Endodermal cell (in vitro differentiated cells): ENCODE measurements at regions not wholly inside any gene's neighbourhood (a gene's known extent, or its start where the extent isn't known, plus 50 kb on each side); places are given as distances from the start of the nearest gene placed in this dataset.
"Not testable (repeated sequence)": the region's sequence is repeated elsewhere in the genome, so short reads cannot be mapped to it uniquely, and the experiment has no call there.

ENCODE experiments used
- DNase-seq: peaks from one replicate; pipeline ENCODE4 v3.0.0-alpha.2; 2017
- H3K27ac ChIP-seq: 2 replicates; pipeline ENCODE4 v1.5.1; 2013; ENCODE audit warnings: mild to moderate bottlenecking, low read depth, low read length, moderate library complexity
- H3K27me3 ChIP-seq: 2 replicates; pipeline ENCODE4 v1.6.1; 2013; ENCODE audit warnings: mild to moderate bottlenecking, low read length, moderate library complexity; ENCODE audit not compliant: insufficient read depth, control insufficient read depth, poor library complexity, severe bottlenecking
- H3K36me3 ChIP-seq: 2 replicates; pipeline ENCODE4 v1.7.0; 2013; ENCODE audit warnings: mild to moderate bottlenecking, low read length, moderate library complexity; ENCODE audit not compliant: control insufficient read depth, insufficient read depth
- H3K4me1 ChIP-seq: one replicate; pipeline ENCODE4 v1.7.0; 2013; ENCODE audit warnings: low read length; ENCODE audit not compliant: control insufficient read depth, insufficient read depth
- H3K4me3 ChIP-seq: 2 replicates; pipeline ENCODE4 v1.5.1; 2013; ENCODE audit warnings: mild to moderate bottlenecking, low read length, moderate library complexity
- H3K9ac ChIP-seq: 2 replicates; pipeline ENCODE4 v1.6.1; 2013; ENCODE audit warnings: mild to moderate bottlenecking, low read length, moderate library complexity; ENCODE audit not compliant: poor library complexity, severe bottlenecking; ENCODE audit errors: extremely low read depth
- H3K9me3 ChIP-seq: 2 replicates; pipeline ENCODE4 v1.6.1; 2013; ENCODE audit warnings: mild to moderate bottlenecking, low read length, moderate library complexity; ENCODE audit not compliant: control insufficient read depth
- H3K27ac Mint-ChIP-seq: 2 replicates; pipeline ENCODE4 v1.8.0; 2020; ENCODE audit warnings: mixed read lengths
- H3K27me3 Mint-ChIP-seq: 2 replicates; pipeline ENCODE4 v1.8.0; 2021; ENCODE audit warnings: mild to moderate bottlenecking, mixed read lengths; ENCODE audit not compliant: insufficient read depth
- H3K36me3 Mint-ChIP-seq: 2 replicates; pipeline ENCODE4 v1.8.0; 2020; ENCODE audit warnings: low read depth, mixed read lengths
- H3K4me1 Mint-ChIP-seq: 2 replicates; pipeline ENCODE4 v1.8.0; 2020; ENCODE audit warnings: mixed read lengths
- H3K4me3 Mint-ChIP-seq: 2 replicates; pipeline ENCODE4 v1.8.0; 2020; ENCODE audit warnings: mild to moderate bottlenecking, moderate library complexity, mixed read lengths
- H3K9me3 Mint-ChIP-seq: 2 replicates; pipeline ENCODE4 v1.8.0; 2020; ENCODE audit warnings: mild to moderate bottlenecking, mixed read lengths
- CTCF ChIP-seq: fragments of 200-600 bp; sonication (generic); conservative IDR thresholded peaks from 2 replicates; pipeline ENCODE4 v1.5.0; 2021; ENCODE audit warnings: antibody characterized with exemption, mild to moderate bottlenecking
- WGBS, 2 experiments: methylation state at CpG; one replicate each; pipeline versions ENCODE4 v1.1.5 to v1.1.7; 2013; ENCODE audit warnings: missing lambda C conversion rate in 2 of 2, mixed read lengths in 1 of 2; ENCODE audit not compliant: insufficient coverage in 1 of 2, insufficient read length in 1 of 2; 5-methylcytosine and 5-hydroxymethylcytosine counted together

- Histone ChIP-seq H3K9ac (no peak overlapping the region), H3K9me3 (no peaks in the 10 kb centered on the region), H3K27me3 (no peaks in the 10 kb centered on the region), H3K36me3 (no peaks in the 10 kb centered on the region), H3K4me3 (no peak overlapping the region), H3K27ac (peak overlapping the region; percentile 63), H3K4me1 (peaks cover 44% of the 10 kb centered on the region)
- no peak overlapping the region for H3K27ac Mint-ChIP-seq
- peak; percentile 66 for DNase-seq
- H3K4me3 Mint-ChIP-seq: no peak overlapping the region
- peaks cover 58% of the 10 kb centered on the region for H3K4me1 Mint-ChIP-seq
- no peaks in the 10 kb centered on the region for H3K36me3 Mint-ChIP-seq
- no peaks in the 10 kb centered on the region for H3K27me3 Mint-ChIP-seq
- H3K9me3 Mint-ChIP-seq: no peaks in the 10 kb centered on the region
- no peak for TF ChIP-seq CTCF
- 77 to 86% methylated on average over 12 to 31 of the region's 31 CpGs for WGBS, 2 experiments
Measured at GRCh38 chr22:48500471-48501230, 1327.0 kb downstream of the BRD1 start.

- WGBS, 2 experiments: 86 to 89% methylated on average over 12 to 26 of the region's 26 CpGs
- no peak overlapping the region for H3K4me3 Mint-ChIP-seq
- Histone ChIP-seq H3K4me1 (peaks cover 43% of the 10 kb centered on the region), H3K27me3 (no peaks in the 10 kb centered on the region), H3K9me3 (no peaks in the 10 kb centered on the region), H3K27ac (peak overlapping the region; percentile 63), H3K4me3 (no peak overlapping the region), H3K9ac (no peak overlapping the region), H3K36me3 (no peaks in the 10 kb centered on the region)
- peaks cover 57% of the 10 kb centered on the region for H3K4me1 Mint-ChIP-seq
- TF ChIP-seq CTCF: no peak
- no peak for DNase-seq
- no peak overlapping the region for H3K27ac Mint-ChIP-seq
- no peaks in the 10 kb centered on the region for H3K36me3 Mint-ChIP-seq
- no peaks in the 10 kb centered on the region for H3K9me3 Mint-ChIP-seq
- peaks cover 2% of the 10 kb centered on the region for H3K27me3 Mint-ChIP-seq
Measured at GRCh38 chr22:48499456-48500425, 1327.9 kb downstream of the BRD1 start.

DNA sequence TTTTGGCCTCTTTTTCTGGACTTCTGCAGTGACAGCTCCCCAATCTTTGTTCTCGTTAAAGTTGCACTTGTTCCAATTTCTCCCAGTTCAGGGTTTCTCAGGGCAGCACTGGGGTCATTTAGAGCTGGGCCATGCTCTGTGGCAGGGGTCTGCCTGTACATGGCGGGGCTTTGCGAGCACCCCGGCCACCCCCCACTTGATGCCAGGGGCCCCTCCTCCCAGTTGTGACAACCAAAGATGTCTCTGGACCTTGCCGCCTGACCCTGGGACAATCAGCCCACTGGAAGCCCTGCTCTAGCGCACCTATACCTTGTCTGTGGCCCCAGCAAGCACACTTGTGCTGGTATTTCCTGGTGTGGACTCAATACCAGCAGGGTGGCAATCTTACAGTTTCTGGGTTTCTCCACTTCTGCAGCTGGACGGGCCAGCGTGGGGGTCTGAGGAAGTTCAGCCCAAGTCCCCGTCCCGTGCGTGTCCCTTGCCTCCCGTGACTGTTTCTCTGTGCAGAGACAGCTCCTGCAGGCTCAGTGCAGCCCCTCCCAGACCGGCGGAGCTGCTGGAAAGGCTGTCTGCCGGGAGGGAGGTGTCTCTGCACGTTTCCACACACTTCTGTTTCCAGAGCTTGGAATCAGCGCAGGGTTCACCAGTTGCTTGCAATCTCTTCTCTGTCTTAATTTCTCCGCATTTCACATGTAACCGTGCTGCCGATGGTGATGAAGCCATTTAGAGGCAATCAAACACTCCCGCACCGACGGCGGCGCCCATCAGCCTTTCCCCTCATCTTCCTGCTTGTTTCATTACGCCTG lies 1328.9 kb downstream of the BRD1 start:
- H3K9ac ChIP-seq: no peak overlapping the region
- no peaks in the 10 kb centered on the region for H3K27me3 ChIP-seq
- Mint-ChIP-seq H3K27ac (no peak overlapping the region), H3K36me3 (no peaks in the 10 kb centered on the region), H3K27me3 (peaks cover 4% of the 10 kb centered on the region), H3K4me1 (peaks cover 48% of the 10 kb centered on the region), H3K9me3 (no peaks in the 10 kb centered on the region), H3K4me3 (no peak overlapping the region)
- H3K27ac ChIP-seq: no peak overlapping the region
- no peak for TF ChIP-seq CTCF
- 89% methylated on average over 18 to 26 of the region's 26 CpGs for WGBS, 2 experiments
- H3K9me3 ChIP-seq: no peaks in the 10 kb centered on the region
- no peaks in the 10 kb centered on the region for H3K36me3 ChIP-seq
- peak; percentile 56 for DNase-seq
- peaks cover 35% of the 10 kb centered on the region for H3K4me1 ChIP-seq
- no peak overlapping the region for H3K4me3 ChIP-seq

- H3K36me3 Mint-ChIP-seq, H3K27me3 Mint-ChIP-seq, H3K9ac ChIP-seq, H3K27ac Mint-ChIP-seq, H3K27ac ChIP-seq, H3K9me3 ChIP-seq, H3K4me3 ChIP-seq, H3K36me3 ChIP-seq, H3K9me3 Mint-ChIP-seq, H3K4me3 Mint-ChIP-seq, H3K27me3 ChIP-seq: not testable (repeated sequence)
- H3K4me1 Mint-ChIP-seq: peaks cover 42% of the 10 kb centered on the region
- DNase-seq: peak; percentile 80
- 89 to 92% methylated on average over 1 to 3 of the region's 16 CpGs for WGBS, 2 experiments
- peaks cover 27% of the 10 kb centered on the region for H3K4me1 ChIP-seq
Measured at GRCh38 chr22:48497743-48498520, 1329.7 kb downstream of the BRD1 start.
